PC-9 (cell line): ENCODE measurements at regions not wholly inside any gene's neighbourhood (a gene's known extent, or its start where the extent isn't known, plus 50 kb on each side); places are given as distances from the start of the nearest gene placed in this dataset.

ENCODE experiments used
- CTCF ChIP-seq: fragments of 200-600 bp; sonication (generic); conservative IDR thresholded peaks from 2 replicates; pipeline ENCODE4 v1.6.1; 2017; ENCODE audit warnings: mixed run types, antibody characterized with exemption, mild to moderate bottlenecking, moderate library complexity
- EZH2 ChIP-seq: fragments of 200-600 bp; sonication (generic); IDR thresholded peaks from 2 replicates; pipeline ENCODE4 v1.8.0; 2017; ENCODE audit warnings: antibody characterized with exemption, low read depth

GRCh38 chr18:79624356-79625170 is 55.0 kb upstream of the CTDP1 start:
- no peak for TF ChIP-seq EZH2
- TF ChIP-seq CTCF, result no peak
